Prostate gland (tissue), 2 donors: ENCODE measurements at regions not wholly inside any gene's neighbourhood (a gene's known extent, or its start where the extent isn't known, plus 50 kb on each side); places are given as distances from the start of the nearest gene placed in this dataset.
"Not testable (repeated sequence)": the region's sequence is repeated elsewhere in the genome, so short reads cannot be mapped to it uniquely, and the experiment has no call there.

Experiments used
- DNase-seq: peaks from one replicate; pipeline ENCODE4 v3.0.0-alpha.2; 2019; ENCODE audit warnings: low spot score
- H3K27ac ChIP-seq, 2 donors: fragments of 200-600 bp; sonication (generic); 2 replicates each; pipeline ENCODE4 v1.5.1; 2017 to 2019
- H3K27me3 ChIP-seq: fragments of 200-600 bp; sonication (generic); replicated peaks from 2 replicates; pipeline ENCODE4 v1.5.1; 2019; ENCODE audit not compliant: insufficient read depth
- H3K36me3 ChIP-seq, 2 donors: fragments of 200-600 bp; sonication (generic); 1 replicate in 1 of 2; 2 replicates in 1 of 2; pipeline versions ENCODE4 v1.5.1 to v1.8.1; 2017 to 2019
- H3K4me1 ChIP-seq: fragments of 200-600 bp; sonication (generic); replicated peaks from 2 replicates; pipeline ENCODE4 v1.5.1; 2019
- H3K4me3 ChIP-seq, 2 donors: fragments of 200-600 bp; sonication (generic); 2 replicates each; pipeline ENCODE4 v1.5.1; 2017 to 2019
- H3K9me3 ChIP-seq: fragments of 200-600 bp; sonication (generic); 2 replicates; pipeline ENCODE4 v1.5.1; 2017
- POLR2A ChIP-seq: fragments of 450-650 bp; IDR thresholded peaks from one replicate; pipeline ENCODE4 v1.6.1; 2016; ENCODE audit warnings: antibody characterized with exemption, mild to moderate bottlenecking
- POLR2AphosphoS5 ChIP-seq: sonication (generic); formaldehyde crosslinking; IDR thresholded peaks from one replicate; pipeline ENCODE4 v1.6.1; 2017; ENCODE audit warnings: antibody characterized with exemption
- WGBS: methylation state at CpG from one replicate; pipeline ENCODE4 v1.1.5; 2018; 5-methylcytosine and 5-hydroxymethylcytosine counted together
- intact Hi-C: fragments of 100-400 bp; cut with DNase I; formaldehyde crosslinking; loops from one replicate; pipeline ENCODE4 v1.14.2; 2022
- TF ChIP-seq, protein P1 (sequence below), 4 experiments: fragments of 200-600 bp in 2 of 4; fragments of 450-650 bp in 2 of 4; sonication (generic) in 2 of 4; IDR thresholded peaks; 1 replicate in 3 of 4; 2 replicates in 1 of 4; pipeline ENCODE4 v1.5.1; 2016 to 2019; ENCODE audit warnings: antibody characterized with exemption in 4 of 4, mild to moderate bottlenecking in 2 of 4, moderate library complexity in 2 of 4

DNA sequence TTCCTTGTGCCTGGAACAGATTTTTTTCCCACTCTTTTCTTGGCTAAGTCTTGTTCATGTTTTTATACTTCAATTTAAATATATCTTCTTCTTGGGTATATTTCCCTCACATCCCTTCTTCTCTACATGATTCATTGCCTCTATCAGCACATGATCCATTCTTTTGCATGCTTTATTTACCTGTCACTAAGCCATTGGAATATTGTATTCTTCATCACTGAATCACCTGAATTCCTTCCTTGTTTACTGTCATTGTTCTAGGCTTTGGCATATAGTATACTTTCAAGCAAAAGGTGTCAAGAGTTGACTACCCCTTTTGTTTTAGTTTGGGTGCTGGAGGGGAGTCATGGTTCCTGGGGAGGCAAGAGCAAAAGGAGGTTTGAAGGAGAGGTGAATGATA, 464.5 kb upstream of the LRRC7 start:
- no peak for TF ChIP-seq POLR2A
- Histone ChIP-seq H3K36me3 (no peaks in the 10 kb centered on the region), H3K9me3 (no peaks in the 10 kb centered on the region), H3K27ac (no peak overlapping the region), H3K27me3 (no peaks in the 10 kb centered on the region), H3K4me1 (no peaks in the 10 kb centered on the region), H3K4me3 (no peak overlapping the region)
- DNase-seq, result no peak
- intact Hi-C loops, result no loop called here

DNA sequence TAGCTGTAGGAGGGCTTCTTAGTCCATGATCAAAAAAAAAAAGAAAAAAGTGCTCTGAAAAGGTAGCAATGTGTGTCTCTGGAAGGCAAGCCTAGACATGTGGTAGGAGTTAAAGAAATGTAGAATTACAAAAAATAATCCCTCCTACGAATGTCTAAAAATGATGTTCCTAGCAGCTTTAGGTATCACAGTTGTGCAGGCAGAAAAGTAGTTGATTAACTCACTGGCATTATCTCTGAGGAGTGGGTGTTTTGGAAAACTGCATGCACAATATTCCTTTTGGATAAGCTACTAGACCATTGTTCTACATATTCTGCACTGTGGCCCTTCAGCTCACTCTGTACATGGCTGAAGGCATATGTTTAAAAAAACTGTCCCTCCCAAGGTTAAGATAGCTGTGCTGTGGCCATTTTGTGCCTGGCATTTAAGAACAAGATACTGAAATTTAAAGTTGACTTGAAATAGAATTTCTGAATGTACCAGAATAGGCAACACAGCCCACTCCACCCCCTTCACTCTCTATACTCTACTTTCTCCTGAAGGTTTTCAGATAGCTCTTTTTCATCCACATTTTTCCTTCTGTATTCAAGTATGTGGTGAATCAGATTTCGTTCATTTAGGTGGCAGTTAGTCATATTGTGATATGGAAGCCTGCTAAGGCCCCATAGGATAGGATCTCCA, 463.9 kb upstream of the LRRC7 start:
- H3K9me3 ChIP-seq, result no peaks in the 10 kb centered on the region
- WGBS, result 74% methylated on average over 2 of the region's 2 CpGs
- TF ChIP-seq, protein P1, sequence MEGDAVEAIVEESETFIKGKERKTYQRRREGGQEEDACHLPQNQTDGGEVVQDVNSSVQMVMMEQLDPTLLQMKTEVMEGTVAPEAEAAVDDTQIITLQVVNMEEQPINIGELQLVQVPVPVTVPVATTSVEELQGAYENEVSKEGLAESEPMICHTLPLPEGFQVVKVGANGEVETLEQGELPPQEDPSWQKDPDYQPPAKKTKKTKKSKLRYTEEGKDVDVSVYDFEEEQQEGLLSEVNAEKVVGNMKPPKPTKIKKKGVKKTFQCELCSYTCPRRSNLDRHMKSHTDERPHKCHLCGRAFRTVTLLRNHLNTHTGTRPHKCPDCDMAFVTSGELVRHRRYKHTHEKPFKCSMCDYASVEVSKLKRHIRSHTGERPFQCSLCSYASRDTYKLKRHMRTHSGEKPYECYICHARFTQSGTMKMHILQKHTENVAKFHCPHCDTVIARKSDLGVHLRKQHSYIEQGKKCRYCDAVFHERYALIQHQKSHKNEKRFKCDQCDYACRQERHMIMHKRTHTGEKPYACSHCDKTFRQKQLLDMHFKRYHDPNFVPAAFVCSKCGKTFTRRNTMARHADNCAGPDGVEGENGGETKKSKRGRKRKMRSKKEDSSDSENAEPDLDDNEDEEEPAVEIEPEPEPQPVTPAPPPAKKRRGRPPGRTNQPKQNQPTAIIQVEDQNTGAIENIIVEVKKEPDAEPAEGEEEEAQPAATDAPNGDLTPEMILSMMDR (IDR thresholded peaks at IDR 0.05), result no peak
- TF ChIP-seq POLR2AphosphoS5 (no peak), POLR2A (no peak)

DNA sequence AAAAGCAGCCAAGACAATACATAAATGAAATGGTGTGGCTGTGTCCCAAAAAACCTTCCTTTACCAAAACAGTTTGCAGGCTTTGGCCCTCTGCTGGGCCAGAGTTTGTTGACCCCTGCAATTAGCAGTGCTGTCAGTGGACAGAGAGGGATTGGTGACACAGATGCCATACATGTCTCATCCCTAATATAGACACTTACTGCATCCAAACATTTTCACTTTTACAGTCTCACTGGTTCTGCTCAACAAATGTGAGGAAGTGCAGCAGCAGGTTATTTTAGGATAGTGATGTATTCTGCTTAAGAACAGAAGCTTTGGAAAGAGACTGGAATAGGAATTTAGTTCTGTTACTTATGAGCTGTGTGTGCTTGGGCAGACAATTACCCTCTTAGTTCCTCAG, 462.8 kb upstream of the LRRC7 start:
- DNase-seq, result no peak
- Histone ChIP-seq H3K27me3 (no peaks in the 10 kb centered on the region), H3K36me3 (no peaks in the 10 kb centered on the region), H3K4me3 (no peak overlapping the region), H3K27ac (no peak overlapping the region), H3K4me1 (no peaks in the 10 kb centered on the region), H3K9me3 (no peaks in the 10 kb centered on the region)
- intact Hi-C loops, result no loop called here
- TF ChIP-seq POLR2A (no peak), POLR2AphosphoS5 (no peak)
- TF ChIP-seq, protein P1 (IDR thresholded peaks at IDR 0.05), result no peak

More for the DNA sequence above, 463.9 kb upstream of the LRRC7 start:
- H3K36me3 ChIP-seq, result no peaks in the 10 kb centered on the region
- no peak overlapping the region for H3K27ac ChIP-seq
- H3K27me3 ChIP-seq, result no peaks in the 10 kb centered on the region
- no peak for DNase-seq
- H3K4me3 ChIP-seq, result no peak overlapping the region
- no peaks in the 10 kb centered on the region for H3K4me1 ChIP-seq
- intact Hi-C loops, result no loop called here

DNA sequence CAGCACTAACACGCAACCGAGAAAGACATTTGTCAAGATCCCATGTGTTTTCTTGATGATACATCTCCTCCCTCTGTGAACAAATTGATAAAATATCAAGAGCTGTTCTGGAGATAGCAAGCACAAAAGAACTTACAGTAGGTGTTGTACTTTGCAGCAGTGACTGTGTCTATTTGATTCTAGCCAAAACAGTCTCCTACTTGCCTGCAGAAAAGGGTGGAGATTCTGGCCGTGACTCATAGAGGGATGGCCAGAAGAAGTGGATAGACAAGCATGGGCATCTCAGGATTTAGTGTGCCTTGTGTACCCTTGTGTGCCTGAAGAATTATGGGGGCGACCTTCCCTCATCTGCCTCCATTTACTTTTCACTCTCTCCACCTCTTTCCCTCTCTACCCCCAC, 458.4 kb upstream of the LRRC7 start:
- Histone ChIP-seq H3K36me3 (no peaks in the 10 kb centered on the region), H3K4me1 (no peaks in the 10 kb centered on the region), H3K4me3 (no peak overlapping the region), H3K27ac (no peak overlapping the region), H3K9me3 (no peaks in the 10 kb centered on the region), H3K27me3 (no peaks in the 10 kb centered on the region)
- DNase-seq, result no peak
- WGBS, result 92% methylated on average over 4 of the region's 4 CpGs
- TF ChIP-seq, protein P1 (IDR thresholded peaks at IDR 0.05), result no peak
- TF ChIP-seq POLR2A, result no peak
- no peak for TF ChIP-seq POLR2AphosphoS5
- intact Hi-C loops, result no loop called here

DNA sequence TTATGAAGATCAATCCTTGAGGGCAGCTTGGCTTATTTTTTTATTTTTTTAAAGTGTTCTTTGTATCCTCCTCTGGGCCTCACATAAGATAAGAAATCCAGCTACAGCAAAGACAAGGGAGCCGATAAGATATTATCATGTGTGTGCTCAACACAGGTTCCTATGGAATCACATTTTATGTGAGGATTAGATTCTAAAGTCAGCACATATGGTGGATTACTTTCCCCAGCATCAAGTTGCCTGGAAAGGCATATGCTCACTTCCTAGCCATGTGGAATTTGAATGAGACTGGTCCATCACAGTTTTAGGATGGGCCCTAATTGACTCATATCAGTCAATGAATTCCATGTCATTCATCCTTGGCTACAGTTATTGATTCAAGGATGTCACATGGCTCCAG, 456.9 kb upstream of the LRRC7 start:
- no peaks in the 10 kb centered on the region for H3K4me1 ChIP-seq
- no peak overlapping the region for H3K27ac ChIP-seq
- H3K36me3 ChIP-seq, result no peaks in the 10 kb centered on the region
- 63% methylated on average over 1 of the region's 1 CpG for WGBS
- TF ChIP-seq, protein P1 (IDR thresholded peaks at IDR 0.05), result no peak
- no peak for TF ChIP-seq POLR2A
- TF ChIP-seq POLR2AphosphoS5, result no peak
- DNase-seq, result no peak
- no peaks in the 10 kb centered on the region for H3K27me3 ChIP-seq
- intact Hi-C loops, result no loop called here
- H3K9me3 ChIP-seq, result no peaks in the 10 kb centered on the region
- H3K4me3 ChIP-seq, result no peak overlapping the region

DNA sequence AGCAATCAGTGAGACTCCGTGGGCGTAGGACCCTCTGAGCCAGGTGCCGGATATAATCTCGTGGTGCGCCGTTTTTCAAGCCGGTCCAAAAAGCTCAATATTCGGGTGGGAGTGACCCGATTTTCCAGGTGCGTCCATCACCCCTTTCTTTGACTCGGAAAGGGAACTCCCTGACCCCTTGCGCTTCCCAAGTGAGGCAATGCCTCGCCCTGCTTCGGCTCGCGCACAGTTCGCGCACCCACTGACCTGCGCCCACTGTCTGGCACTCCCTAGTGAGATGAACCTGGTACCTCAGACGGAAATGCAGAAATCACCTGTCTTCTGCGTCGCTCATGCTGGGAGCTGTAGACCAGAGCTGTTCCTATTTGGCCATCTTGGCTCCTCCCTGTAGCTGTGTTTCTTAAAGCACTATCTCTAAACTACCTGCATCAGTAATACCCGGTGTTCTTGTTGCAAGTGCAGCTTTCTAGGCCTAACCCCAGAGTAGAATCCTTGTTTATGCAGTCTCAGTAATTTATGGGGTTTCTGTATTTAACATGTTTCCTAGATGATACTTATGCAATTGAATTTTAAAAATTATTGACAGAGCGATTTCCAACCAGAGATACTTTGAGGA, 447.5 kb upstream of the LRRC7 start:
- DNase-seq, H3K4me1 ChIP-seq, H3K9me3 ChIP-seq, intact Hi-C loops, H3K36me3 ChIP-seq, H3K27me3 ChIP-seq, H3K4me3 ChIP-seq, H3K27ac ChIP-seq: not testable (repeated sequence)
- WGBS, result 90% methylated on average over 18 of the region's 24 CpGs
